Activated CD8-positive, alpha-beta T cell treated with anti-CD3 and anti-CD28 coated beads for 36 hours (primary cell): ENCODE measurements at regions not wholly inside any gene's neighbourhood (a gene's known extent, or its start where the extent isn't known, plus 50 kb on each side); places are given as distances from the start of the nearest gene placed in this dataset.

Experiments used
- ATAC-seq: fragments of 200-7000 bp; cut with Tn5 transposase; one replicate; pipeline ENCODE4 v1.10.0; 2021; ENCODE audit warnings: mild to moderate bottlenecking, moderate library complexity
- CTCF ChIA-PET: fragments of 350-600 bp; sonication (Branson Sonifier 250); formaldehyde crosslinking; loops from one replicate; lab custom pipeline; 2021; ENCODE audit warnings: antibody characterized with exemption; lab: Charles Lee
- POLR2A ChIA-PET: fragments of 350-600 bp; sonication (Branson Sonifier 250); formaldehyde crosslinking; loops from one replicate; lab custom pipeline; 2021; ENCODE audit warnings: antibody characterized with exemption; lab: Charles Lee
- DNase-seq: peaks from one replicate; pipeline ENCODE4 v3.0.0-alpha.2; 2020
- H3K27ac Mint-ChIP-seq: one replicate; pipeline ENCODE4 v1.8.0; 2021; ENCODE audit warnings: mild to moderate bottlenecking, mixed read lengths
- H3K27me3 Mint-ChIP-seq: one replicate; pipeline ENCODE4 v1.8.0; 2021; ENCODE audit warnings: mixed read lengths
- H3K36me3 Mint-ChIP-seq: one replicate; pipeline ENCODE4 v1.8.0; 2021; ENCODE audit warnings: low read depth, mixed read lengths
- H3K4me1 Mint-ChIP-seq: one replicate; pipeline ENCODE4 v1.8.0; 2021; ENCODE audit warnings: low read depth, mixed read lengths
- H3K4me3 Mint-ChIP-seq: one replicate; pipeline ENCODE4 v1.8.0; 2021; ENCODE audit warnings: mild to moderate bottlenecking, moderate library complexity, mixed read lengths
- H3K9me3 Mint-ChIP-seq: one replicate; pipeline ENCODE4 v1.8.0; 2021; ENCODE audit warnings: mixed read lengths
- CTCF ChIP-seq: fragments of 200-600 bp; IDR thresholded peaks from one replicate; pipeline ENCODE4 v1.8.0; 2022; ENCODE audit warnings: antibody characterized with exemption, mild to moderate bottlenecking
- intact Hi-C: fragments of 100-400 bp; cut with micrococcal nuclease; formaldehyde crosslinking; loops from one replicate; pipeline ENCODE4 v1.10.0; 2022

GRCh38 chr5:2375757-2376250 lies 375.7 kb downstream of the IRX2 start:
- Mint-ChIP-seq H3K9me3 (no peaks in the 10 kb centered on the region), H3K27me3 (no peaks in the 10 kb centered on the region), H3K4me1 (no peaks in the 10 kb centered on the region), H3K36me3 (no peaks in the 10 kb centered on the region), H3K4me3 (no peak overlapping the region), H3K27ac (no peak overlapping the region)
- POLR2A ChIA-PET: no interaction called here
- DNase-seq (no peak), ATAC-seq (no peak)
- CTCF ChIA-PET: no interaction called here
- no peak for TF ChIP-seq CTCF
- intact Hi-C loops: no loop called here

- Mint-ChIP-seq H3K36me3 (no peaks in the 10 kb centered on the region), H3K9me3 (no peaks in the 10 kb centered on the region), H3K27me3 (no peaks in the 10 kb centered on the region), H3K27ac (no peak overlapping the region), H3K4me3 (no peak overlapping the region), H3K4me1 (no peaks in the 10 kb centered on the region)
- DNase-seq: no peak
- CTCF ChIA-PET: no interaction called here
- TF ChIP-seq CTCF: no peak
- intact Hi-C loops: no loop called here
- POLR2A ChIA-PET: no interaction called here
- no peak for ATAC-seq
These were observed 376.2 kb downstream of the IRX2 start for GRCh38 chr5:2375291-2375690.

- no peak overlapping the region for H3K27ac Mint-ChIP-seq
- no peak for DNase-seq
- ChIA-PET CTCF (no interaction called here), POLR2A (no interaction called here)
- no peak overlapping the region for H3K4me3 Mint-ChIP-seq
- H3K4me1 Mint-ChIP-seq: no peaks in the 10 kb centered on the region
- no peak for TF ChIP-seq CTCF
- ATAC-seq: no peak
- intact Hi-C loops: no loop called here
- H3K27me3 Mint-ChIP-seq: no peaks in the 10 kb centered on the region
- H3K9me3 Mint-ChIP-seq: no peaks in the 10 kb centered on the region
- H3K36me3 Mint-ChIP-seq: no peaks in the 10 kb centered on the region
These were observed 376.8 kb downstream of the IRX2 start for GRCh38 chr5:2374703-2375102.

GRCh38 chr5:2373631-2374030 lies 377.8 kb downstream of the IRX2 start:
- intact Hi-C loops: no loop called here
- TF ChIP-seq CTCF: no peak
- H3K9me3 Mint-ChIP-seq: no peaks in the 10 kb centered on the region
- ChIA-PET CTCF (no interaction called here), POLR2A (no interaction called here)
- ATAC-seq (no peak), DNase-seq (no peak)
- no peak overlapping the region for H3K4me3 Mint-ChIP-seq
- no peaks in the 10 kb centered on the region for H3K36me3 Mint-ChIP-seq
- no peaks in the 10 kb centered on the region for H3K4me1 Mint-ChIP-seq
- no peaks in the 10 kb centered on the region for H3K27me3 Mint-ChIP-seq
- H3K27ac Mint-ChIP-seq: no peak overlapping the region

GRCh38 chr5:2371419-2371710 lies 380.1 kb downstream of the IRX2 start:
- intact Hi-C loops: no loop called here
- TF ChIP-seq CTCF: no peak
- ATAC-seq (no peak), DNase-seq (no peak)
- no peak overlapping the region for H3K4me3 Mint-ChIP-seq
- H3K4me1 Mint-ChIP-seq: no peaks in the 10 kb centered on the region
- H3K36me3 Mint-ChIP-seq: no peaks in the 10 kb centered on the region
- no peaks in the 10 kb centered on the region for H3K27me3 Mint-ChIP-seq
- CTCF ChIA-PET: no interaction called here
- H3K27ac Mint-ChIP-seq: no peak overlapping the region
- POLR2A ChIA-PET: no interaction called here
- H3K9me3 Mint-ChIP-seq: no peaks in the 10 kb centered on the region
